ENCODE measurements at regions not wholly inside any gene's neighbourhood (a gene's known extent, or its start where the extent isn't known, plus 50 kb on each side); places are given as distances from the start of the nearest gene placed in this dataset.

GRCh38 chr3:117161816-117162215 is 452.2 kb downstream of the TUSC7 start:
- Histone ChIP-seq H2BK12ac (ENCODE audit: low read length) (no peak overlapping the region), H3K4me3 (ENCODE audit: low read length in 2 of 2) (no peak overlapping the region), H3K79me1 (ENCODE audit: low read depth, low read length) (no peaks in the 10 kb centered on the region), H3K9me3 (replicated peaks in 1 of 2; ENCODE audit: control insufficient read depth in 2 of 2, insufficient read depth in 1 of 2, low read depth in 1 of 2, low read length in 2 of 2) (no peaks in the 10 kb centered on the region), H2AFZ (ENCODE audit: low read length) (no peak overlapping the region), H3K9ac (ENCODE audit: low read depth, low read length, poor library complexity) (no peak overlapping the region), H3K14ac (ENCODE audit: low read length) (no peak overlapping the region), H4K91ac (ENCODE audit: low read depth, low read length, poor library complexity) (no peak overlapping the region), H3K4me1 (ENCODE audit: control insufficient read depth in 2 of 2, insufficient read depth in 1 of 2, low read depth in 1 of 2, low read length in 2 of 2) (peaks cover 0 to 3% of the 10 kb centered on the region in 2 donors), H2AK5ac (ENCODE audit: low read depth, low read length) (no peak overlapping the region), H3K36me3 (replicated peaks in 1 of 2; ENCODE audit: control insufficient read depth in 2 of 2, insufficient read depth in 2 of 2, low read length in 2 of 2) (no peaks in the 10 kb centered on the region), H3K18ac (ENCODE audit: low read length) (no peak overlapping the region), H3K23ac (ENCODE audit: low read depth, low read length, poor library complexity) (no peak overlapping the region), H3K4me2 (ENCODE audit: insufficient read depth, low read length, poor library complexity, severe bottlenecking) (no peak overlapping the region), H2BK15ac (ENCODE audit: low read length) (no peak overlapping the region), H4K8ac (ENCODE audit: low read depth, low read length) (no peak overlapping the region), H3K4ac (ENCODE audit: low read length) (no peak overlapping the region), H2BK120ac (ENCODE audit: low read depth, low read length) (no peak overlapping the region), H3K27me3 (ENCODE audit: control insufficient read depth in 3 of 3, insufficient read depth in 3 of 3, low read depth in 1 of 3, low read length in 3 of 3) (no peaks in the 10 kb centered on the region), H2BK5ac (ENCODE audit: low read length) (no peak overlapping the region), H3K27ac (replicated peaks; ENCODE audit: low read length) (no peak overlapping the region)
- DNase-seq (ENCODE audit: low spot score): no peak
- no CpG with 5 or more reads among the region's 1 CpG for WGBS, 2 donors (ENCODE audit: extremely low coverage in 2 of 2, insufficient read length in 2 of 2, insufficient replicate concordance in 1 of 2)

- no peak overlapping the region for H2BK12ac ChIP-seq (ENCODE audit: low read length)
- H3K27ac ChIP-seq (replicated peaks; ENCODE audit: low read length): peak overlapping the region; percentile 35
- no peaks in the 10 kb centered on the region for H3K27me3 ChIP-seq (ENCODE audit: control insufficient read depth in 3 of 3, insufficient read depth in 3 of 3, low read depth in 1 of 3, low read length in 3 of 3)
- H3K18ac ChIP-seq (ENCODE audit: low read length): no peak overlapping the region
- H3K36me3 ChIP-seq (replicated peaks in 1 of 2; ENCODE audit: control insufficient read depth in 2 of 2, insufficient read depth in 2 of 2, low read length in 2 of 2): no peaks in the 10 kb centered on the region
- no peaks in the 10 kb centered on the region for H3K79me1 ChIP-seq (ENCODE audit: low read depth, low read length)
- DNase-seq (ENCODE audit: low spot score): no peak
- no peaks in the 10 kb centered on the region for H3K9me3 ChIP-seq (replicated peaks in 1 of 2; ENCODE audit: control insufficient read depth in 2 of 2, insufficient read depth in 1 of 2, low read depth in 1 of 2, low read length in 2 of 2)
- WGBS, 2 donors (ENCODE audit: extremely low coverage in 2 of 2, insufficient read length in 2 of 2, insufficient replicate concordance in 1 of 2): no CpG with 5 or more reads among the region's 2 CpGs
- H3K4me1 ChIP-seq (ENCODE audit: control insufficient read depth in 2 of 2, insufficient read depth in 1 of 2, low read depth in 1 of 2, low read length in 2 of 2): peaks cover 0 to 3% of the 10 kb centered on the region in 2 donors
- no peak overlapping the region for H2BK120ac ChIP-seq (ENCODE audit: low read depth, low read length)
- no peak overlapping the region for H2AK5ac ChIP-seq (ENCODE audit: low read depth, low read length)
- no peak overlapping the region for H3K14ac ChIP-seq (ENCODE audit: low read length)
- H3K4ac ChIP-seq (ENCODE audit: low read length): no peak overlapping the region
- no peak overlapping the region for H3K4me2 ChIP-seq (ENCODE audit: insufficient read depth, low read length, poor library complexity, severe bottlenecking)
- peak overlapping the region; percentile 35 for H2AFZ ChIP-seq (ENCODE audit: low read length)
- no peak overlapping the region for H3K4me3 ChIP-seq (ENCODE audit: low read length in 2 of 2)
- no peak overlapping the region for H4K91ac ChIP-seq (ENCODE audit: low read depth, low read length, poor library complexity)
- no peak overlapping the region for H2BK5ac ChIP-seq (ENCODE audit: low read length)
- H4K8ac ChIP-seq (ENCODE audit: low read depth, low read length): no peak overlapping the region
- no peak overlapping the region for H2BK15ac ChIP-seq (ENCODE audit: low read length)
- no peak overlapping the region for H3K23ac ChIP-seq (ENCODE audit: low read depth, low read length, poor library complexity)
- H3K9ac ChIP-seq (ENCODE audit: low read depth, low read length, poor library complexity): no peak overlapping the region
These were observed 455.6 kb downstream of the TUSC7 start for GRCh38 chr3:117165176-117165575.

DNA sequence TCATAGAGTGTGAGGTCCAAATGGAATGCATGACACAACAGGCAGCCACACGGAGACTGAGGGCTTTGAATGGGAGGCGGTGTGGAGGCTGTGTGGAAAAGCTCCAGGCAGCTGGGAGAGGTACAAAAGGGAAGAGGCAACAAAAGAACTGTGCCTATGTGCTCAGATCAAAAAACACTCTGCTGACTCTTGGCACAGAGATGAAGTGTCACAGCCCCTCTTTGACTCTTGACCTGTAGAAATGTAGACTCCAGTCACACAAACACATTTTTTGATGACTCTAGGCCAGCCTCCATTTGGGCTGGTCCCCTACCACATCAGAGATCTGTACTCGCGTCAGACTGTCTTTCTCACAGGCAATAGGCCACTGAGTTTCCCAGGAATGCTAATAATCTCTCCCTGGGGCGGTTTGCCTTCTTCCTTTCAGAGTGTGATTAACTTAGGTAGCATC is 456.0 kb downstream of the TUSC7 start:
- H3K27me3 ChIP-seq (ENCODE audit: control insufficient read depth in 3 of 3, insufficient read depth in 3 of 3, low read depth in 1 of 3, low read length in 3 of 3): no peaks in the 10 kb centered on the region
- no peaks in the 10 kb centered on the region for H3K79me1 ChIP-seq (ENCODE audit: low read depth, low read length)
- H3K27ac ChIP-seq (replicated peaks; ENCODE audit: low read length): peak overlapping the region; percentile 90
- no peaks in the 10 kb centered on the region for H3K36me3 ChIP-seq (replicated peaks in 1 of 2; ENCODE audit: control insufficient read depth in 2 of 2, insufficient read depth in 2 of 2, low read length in 2 of 2)
- H2BK5ac ChIP-seq (ENCODE audit: low read length): no peak overlapping the region
- no peak overlapping the region for H4K91ac ChIP-seq (ENCODE audit: low read depth, low read length, poor library complexity)
- no peak overlapping the region for H2BK15ac ChIP-seq (ENCODE audit: low read length)
- H3K23ac ChIP-seq (ENCODE audit: low read depth, low read length, poor library complexity): no peak overlapping the region
- no peak overlapping the region for H2AK5ac ChIP-seq (ENCODE audit: low read depth, low read length)
- no peak overlapping the region for H3K14ac ChIP-seq (ENCODE audit: low read length)
- no peak overlapping the region for H3K4me3 ChIP-seq (ENCODE audit: low read length in 2 of 2)
- H3K18ac ChIP-seq (ENCODE audit: low read length): no peak overlapping the region
- H3K4ac ChIP-seq (ENCODE audit: low read length): no peak overlapping the region
- no peak overlapping the region for H3K9ac ChIP-seq (ENCODE audit: low read depth, low read length, poor library complexity)
- no CpG with 5 or more reads among the region's 5 CpGs for WGBS, 2 donors (ENCODE audit: extremely low coverage in 2 of 2, insufficient read length in 2 of 2, insufficient replicate concordance in 1 of 2)
- H3K9me3 ChIP-seq (replicated peaks in 1 of 2; ENCODE audit: control insufficient read depth in 2 of 2, insufficient read depth in 1 of 2, low read depth in 1 of 2, low read length in 2 of 2): no peaks in the 10 kb centered on the region
- H3K4me1 ChIP-seq (ENCODE audit: control insufficient read depth in 2 of 2, insufficient read depth in 1 of 2, low read depth in 1 of 2, low read length in 2 of 2): peaks cover 0 to 3% of the 10 kb centered on the region in 2 donors
- DNase-seq (ENCODE audit: low spot score): peak; percentile 68
- H2BK120ac ChIP-seq (ENCODE audit: low read depth, low read length): no peak overlapping the region
- H3K4me2 ChIP-seq (ENCODE audit: insufficient read depth, low read length, poor library complexity, severe bottlenecking): no peak overlapping the region
- peak overlapping the region; percentile 35 for H2AFZ ChIP-seq (ENCODE audit: low read length)
- H2BK12ac ChIP-seq (ENCODE audit: low read length): no peak overlapping the region
- H4K8ac ChIP-seq (ENCODE audit: low read depth, low read length): no peak overlapping the region

GRCh38 chr3:117168896-117169295 is 459.3 kb downstream of the TUSC7 start:
- Histone ChIP-seq H3K14ac (ENCODE audit: low read length) (no peak overlapping the region), H3K4ac (ENCODE audit: low read length) (no peak overlapping the region)
- no CpG with 5 or more reads among the region's 4 CpGs for WGBS, 2 donors (ENCODE audit: extremely low coverage in 2 of 2, insufficient read length in 2 of 2, insufficient replicate concordance in 1 of 2)

More at GRCh38 chr3:117168896-117169295, 459.3 kb downstream of the TUSC7 start:
- DNase-seq (ENCODE audit: low spot score): no peak
- Histone ChIP-seq H3K79me1 (ENCODE audit: low read depth, low read length) (no peaks in the 10 kb centered on the region), H3K4me3 (ENCODE audit: low read length in 2 of 2) (no peak overlapping the region), H3K4me1 (ENCODE audit: control insufficient read depth in 2 of 2, insufficient read depth in 1 of 2, low read depth in 1 of 2, low read length in 2 of 2) (peaks cover 0 to 3% of the 10 kb centered on the region in 2 donors), H2BK5ac (ENCODE audit: low read length) (no peak overlapping the region), H2BK15ac (ENCODE audit: low read length) (no peak overlapping the region), H3K9ac (ENCODE audit: low read depth, low read length, poor library complexity) (no peak overlapping the region), H4K91ac (ENCODE audit: low read depth, low read length, poor library complexity) (no peak overlapping the region), H2BK120ac (ENCODE audit: low read depth, low read length) (no peak overlapping the region), H3K23ac (ENCODE audit: low read depth, low read length, poor library complexity) (no peak overlapping the region), H2BK12ac (ENCODE audit: low read length) (no peak overlapping the region), H2AK5ac (ENCODE audit: low read depth, low read length) (no peak overlapping the region), H3K9me3 (replicated peaks in 1 of 2; ENCODE audit: control insufficient read depth in 2 of 2, insufficient read depth in 1 of 2, low read depth in 1 of 2, low read length in 2 of 2) (no peaks in the 10 kb centered on the region), H4K8ac (ENCODE audit: low read depth, low read length) (no peak overlapping the region), H2AFZ (ENCODE audit: low read length) (no peak overlapping the region), H3K27ac (replicated peaks; ENCODE audit: low read length) (no peak overlapping the region), H3K27me3 (ENCODE audit: control insufficient read depth in 3 of 3, insufficient read depth in 3 of 3, low read depth in 1 of 3, low read length in 3 of 3) (no peaks in the 10 kb centered on the region), H3K18ac (ENCODE audit: low read length) (no peak overlapping the region), H3K36me3 (replicated peaks in 1 of 2; ENCODE audit: control insufficient read depth in 2 of 2, insufficient read depth in 2 of 2, low read length in 2 of 2) (no peaks in the 10 kb centered on the region), H3K4me2 (ENCODE audit: insufficient read depth, low read length, poor library complexity, severe bottlenecking) (no peak overlapping the region)

Measured in neuronal stem cell (in vitro differentiated cells).